ENCODE measurements at regions not wholly inside any gene's neighbourhood (a gene's known extent, or its start where the extent isn't known, plus 50 kb on each side); places are given as distances from the start of the nearest gene placed in this dataset.

DNA sequence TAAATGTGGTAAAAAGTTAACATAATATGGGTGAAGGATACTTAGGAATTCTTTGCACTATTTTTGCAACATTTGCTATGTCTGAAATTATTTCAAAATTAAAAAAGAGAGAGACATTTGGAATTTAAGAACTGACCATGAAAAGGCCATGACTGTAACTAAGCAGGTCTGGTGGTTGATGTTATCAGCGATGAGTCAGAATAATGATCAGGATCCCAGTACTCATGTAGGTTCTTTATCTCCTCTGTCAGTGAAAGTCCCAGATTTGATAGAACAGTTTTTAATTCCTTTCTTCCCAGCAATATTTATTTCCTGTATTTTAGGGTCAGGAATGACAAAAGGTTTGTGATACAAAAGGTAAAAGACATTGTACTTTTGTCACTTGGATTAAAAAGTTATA, 242.4 kb upstream of the ZNF521 start:
- no peaks in the 10 kb centered on the region for H3K9me3 ChIP-seq (ENCODE audit: insufficient read depth, low read length)
- H3K4me1 ChIP-seq (ENCODE audit: low read length), result no peaks in the 10 kb centered on the region
- no peak overlapping the region for H3K27ac ChIP-seq (ENCODE audit: low read length)
- H4K20me1 ChIP-seq (ENCODE audit: insufficient read depth, low read length), result no peaks in the 10 kb centered on the region
- no peak overlapping the region for H3K4me2 ChIP-seq (ENCODE audit: low read length)
- no peak overlapping the region for H2AFZ ChIP-seq (ENCODE audit: low read depth, low read length)
- no peak overlapping the region for H3K9ac ChIP-seq (ENCODE audit: low read length)
- no peaks in the 10 kb centered on the region for H3K27me3 ChIP-seq (ENCODE audit: low read depth, low read length)
- H3K4me3 ChIP-seq (ENCODE audit: low read length), result no peak overlapping the region
- no peak for TF ChIP-seq EZH2phosphoT487 (IDR thresholded peaks at IDR 0.05; ENCODE audit: low read depth)
- TF ChIP-seq, protein P1, sequence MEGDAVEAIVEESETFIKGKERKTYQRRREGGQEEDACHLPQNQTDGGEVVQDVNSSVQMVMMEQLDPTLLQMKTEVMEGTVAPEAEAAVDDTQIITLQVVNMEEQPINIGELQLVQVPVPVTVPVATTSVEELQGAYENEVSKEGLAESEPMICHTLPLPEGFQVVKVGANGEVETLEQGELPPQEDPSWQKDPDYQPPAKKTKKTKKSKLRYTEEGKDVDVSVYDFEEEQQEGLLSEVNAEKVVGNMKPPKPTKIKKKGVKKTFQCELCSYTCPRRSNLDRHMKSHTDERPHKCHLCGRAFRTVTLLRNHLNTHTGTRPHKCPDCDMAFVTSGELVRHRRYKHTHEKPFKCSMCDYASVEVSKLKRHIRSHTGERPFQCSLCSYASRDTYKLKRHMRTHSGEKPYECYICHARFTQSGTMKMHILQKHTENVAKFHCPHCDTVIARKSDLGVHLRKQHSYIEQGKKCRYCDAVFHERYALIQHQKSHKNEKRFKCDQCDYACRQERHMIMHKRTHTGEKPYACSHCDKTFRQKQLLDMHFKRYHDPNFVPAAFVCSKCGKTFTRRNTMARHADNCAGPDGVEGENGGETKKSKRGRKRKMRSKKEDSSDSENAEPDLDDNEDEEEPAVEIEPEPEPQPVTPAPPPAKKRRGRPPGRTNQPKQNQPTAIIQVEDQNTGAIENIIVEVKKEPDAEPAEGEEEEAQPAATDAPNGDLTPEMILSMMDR (IDR thresholded peaks at IDR 0.05; ENCODE audit: low read depth, low read length), result no peak
- no peaks in the 10 kb centered on the region for H3K79me2 ChIP-seq (ENCODE audit: low read length)
- H3K36me3 ChIP-seq (replicated peaks; ENCODE audit: low read depth, low read length), result no peaks in the 10 kb centered on the region

- no peaks in the 10 kb centered on the region for H4K20me1 ChIP-seq (ENCODE audit: insufficient read depth, low read length)
- no peaks in the 10 kb centered on the region for H3K36me3 ChIP-seq (replicated peaks; ENCODE audit: low read depth, low read length)
- no peaks in the 10 kb centered on the region for H3K27me3 ChIP-seq (ENCODE audit: low read depth, low read length)
- TF ChIP-seq EZH2phosphoT487 (IDR thresholded peaks at IDR 0.05; ENCODE audit: low read depth), result no peak
- TF ChIP-seq, protein P1 (IDR thresholded peaks at IDR 0.05; ENCODE audit: low read depth, low read length), result no peak
- no peaks in the 10 kb centered on the region for H3K9me3 ChIP-seq (ENCODE audit: insufficient read depth, low read length)
- no peaks in the 10 kb centered on the region for H3K4me1 ChIP-seq (ENCODE audit: low read length)
- no peaks in the 10 kb centered on the region for H3K79me2 ChIP-seq (ENCODE audit: low read length)
- H3K4me2 ChIP-seq (ENCODE audit: low read length), result no peak overlapping the region
- H3K9ac ChIP-seq (ENCODE audit: low read length), result no peak overlapping the region
- no peak overlapping the region for H2AFZ ChIP-seq (ENCODE audit: low read depth, low read length)
- H3K27ac ChIP-seq (ENCODE audit: low read length), result no peak overlapping the region
- no peak overlapping the region for H3K4me3 ChIP-seq (ENCODE audit: low read length)
Observed at GRCh38 chr18:25592804-25593360, 240.9 kb upstream of the ZNF521 start.

- Histone ChIP-seq H3K27ac (ENCODE audit: low read length) (no peak overlapping the region), H3K9ac (ENCODE audit: low read length) (no peak overlapping the region), H3K9me3 (ENCODE audit: insufficient read depth, low read length) (no peaks in the 10 kb centered on the region), H2AFZ (ENCODE audit: low read depth, low read length) (no peak overlapping the region), H3K4me3 (ENCODE audit: low read length) (no peak overlapping the region), H4K20me1 (ENCODE audit: insufficient read depth, low read length) (no peaks in the 10 kb centered on the region), H3K4me2 (ENCODE audit: low read length) (no peak overlapping the region), H3K4me1 (ENCODE audit: low read length) (no peaks in the 10 kb centered on the region), H3K79me2 (ENCODE audit: low read length) (no peaks in the 10 kb centered on the region), H3K36me3 (replicated peaks; ENCODE audit: low read depth, low read length) (no peaks in the 10 kb centered on the region), H3K27me3 (ENCODE audit: low read depth, low read length) (no peaks in the 10 kb centered on the region)
- TF ChIP-seq, protein P1 (IDR thresholded peaks at IDR 0.05; ENCODE audit: low read depth, low read length), result no peak
- no peak for TF ChIP-seq EZH2phosphoT487 (IDR thresholded peaks at IDR 0.05; ENCODE audit: low read depth)
Observed at GRCh38 chr18:25590456-25590855, 238.5 kb upstream of the ZNF521 start.

DNA sequence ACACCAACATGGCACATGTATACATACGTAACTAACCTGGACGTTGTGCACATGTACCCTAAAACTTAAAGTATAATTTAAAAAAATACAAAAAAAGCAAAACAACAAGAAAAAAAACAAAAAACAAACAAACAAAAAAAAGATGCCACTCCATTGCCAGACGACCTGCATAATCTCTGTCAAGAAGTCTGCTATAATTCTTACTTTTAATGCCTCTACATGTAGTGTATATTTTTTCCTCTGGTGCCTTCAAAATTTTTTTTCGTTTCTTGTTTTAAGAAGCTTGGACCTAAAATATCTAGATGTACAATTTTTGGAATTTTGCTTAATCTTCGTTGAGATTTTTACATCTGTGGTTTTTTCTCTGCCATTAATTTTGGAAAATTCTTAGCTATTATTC, 235.6 kb upstream of the ZNF521 start:
- no peak overlapping the region for H3K4me2 ChIP-seq (ENCODE audit: low read length)

More for the DNA sequence above, 235.6 kb upstream of the ZNF521 start:
- H3K4me3 ChIP-seq (ENCODE audit: low read length), result no peak overlapping the region
- no peak overlapping the region for H3K9ac ChIP-seq (ENCODE audit: low read length)
- H3K27me3 ChIP-seq (ENCODE audit: low read depth, low read length), result no peaks in the 10 kb centered on the region
- no peaks in the 10 kb centered on the region for H3K4me1 ChIP-seq (ENCODE audit: low read length)
- no peaks in the 10 kb centered on the region for H3K79me2 ChIP-seq (ENCODE audit: low read length)
- no peaks in the 10 kb centered on the region for H3K36me3 ChIP-seq (replicated peaks; ENCODE audit: low read depth, low read length)
- H4K20me1 ChIP-seq (ENCODE audit: insufficient read depth, low read length), result no peaks in the 10 kb centered on the region
- H3K27ac ChIP-seq (ENCODE audit: low read length), result no peak overlapping the region
- TF ChIP-seq, protein P1 (IDR thresholded peaks at IDR 0.05; ENCODE audit: low read depth, low read length), result no peak
- TF ChIP-seq EZH2phosphoT487 (IDR thresholded peaks at IDR 0.05; ENCODE audit: low read depth), result no peak
- H2AFZ ChIP-seq (ENCODE audit: low read depth, low read length), result no peak overlapping the region
- H3K9me3 ChIP-seq (ENCODE audit: insufficient read depth, low read length), result no peaks in the 10 kb centered on the region

Measured in OCI-LY3 (cell line).